ENCODE measurements at regions not wholly inside any gene's neighbourhood (a gene's known extent, or its start where the extent isn't known, plus 50 kb on each side); places are given as distances from the start of the nearest gene placed in this dataset.

- H3K4me3 ChIP-seq (ENCODE audit: low read depth in 2 of 2, low read length in 1 of 2) = no peak overlapping the region
- no peaks in the 10 kb centered on the region for H3K4me1 ChIP-seq (ENCODE audit: control insufficient read depth in 1 of 2, insufficient read depth in 2 of 2, low read depth in 1 of 2, low read length in 1 of 2)
- no peaks in the 10 kb centered on the region for H3K36me3 ChIP-seq (replicated peaks in 1 of 2; ENCODE audit: control insufficient read depth in 1 of 2, insufficient read depth in 2 of 2, low read length in 1 of 2)
- H4K20me1 ChIP-seq (ENCODE audit: insufficient read depth) = no peaks in the 10 kb centered on the region
- WGBS (ENCODE audit: low lambda C conversion rate) = 44% methylated on average over 15 of the region's 31 CpGs
- no peaks in the 10 kb centered on the region for H3K79me2 ChIP-seq (ENCODE audit: insufficient read depth)
- no peak for TF ChIP-seq USF1 (IDR thresholded peaks at IDR 0.05; ENCODE audit: borderline replicate concordance, low read depth)
- TF ChIP-seq ELF1 (IDR thresholded peaks at IDR 0.05) = no peak
- no peak for TF ChIP-seq SIN3A (IDR thresholded peaks at IDR 0.05; ENCODE audit: borderline replicate concordance, low read depth, low read length)
- TF ChIP-seq ZBTB33 (IDR thresholded peaks at IDR 0.05; ENCODE audit: borderline replicate concordance, low read depth) = no peak
- TF ChIP-seq, protein P1, sequence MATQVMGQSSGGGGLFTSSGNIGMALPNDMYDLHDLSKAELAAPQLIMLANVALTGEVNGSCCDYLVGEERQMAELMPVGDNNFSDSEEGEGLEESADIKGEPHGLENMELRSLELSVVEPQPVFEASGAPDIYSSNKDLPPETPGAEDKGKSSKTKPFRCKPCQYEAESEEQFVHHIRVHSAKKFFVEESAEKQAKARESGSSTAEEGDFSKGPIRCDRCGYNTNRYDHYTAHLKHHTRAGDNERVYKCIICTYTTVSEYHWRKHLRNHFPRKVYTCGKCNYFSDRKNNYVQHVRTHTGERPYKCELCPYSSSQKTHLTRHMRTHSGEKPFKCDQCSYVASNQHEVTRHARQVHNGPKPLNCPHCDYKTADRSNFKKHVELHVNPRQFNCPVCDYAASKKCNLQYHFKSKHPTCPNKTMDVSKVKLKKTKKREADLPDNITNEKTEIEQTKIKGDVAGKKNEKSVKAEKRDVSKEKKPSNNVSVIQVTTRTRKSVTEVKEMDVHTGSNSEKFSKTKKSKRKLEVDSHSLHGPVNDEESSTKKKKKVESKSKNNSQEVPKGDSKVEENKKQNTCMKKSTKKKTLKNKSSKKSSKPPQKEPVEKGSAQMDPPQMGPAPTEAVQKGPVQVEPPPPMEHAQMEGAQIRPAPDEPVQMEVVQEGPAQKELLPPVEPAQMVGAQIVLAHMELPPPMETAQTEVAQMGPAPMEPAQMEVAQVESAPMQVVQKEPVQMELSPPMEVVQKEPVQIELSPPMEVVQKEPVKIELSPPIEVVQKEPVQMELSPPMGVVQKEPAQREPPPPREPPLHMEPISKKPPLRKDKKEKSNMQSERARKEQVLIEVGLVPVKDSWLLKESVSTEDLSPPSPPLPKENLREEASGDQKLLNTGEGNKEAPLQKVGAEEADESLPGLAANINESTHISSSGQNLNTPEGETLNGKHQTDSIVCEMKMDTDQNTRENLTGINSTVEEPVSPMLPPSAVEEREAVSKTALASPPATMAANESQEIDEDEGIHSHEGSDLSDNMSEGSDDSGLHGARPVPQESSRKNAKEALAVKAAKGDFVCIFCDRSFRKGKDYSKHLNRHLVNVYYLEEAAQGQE (IDR thresholded peaks at IDR 0.05; ENCODE audit: low read depth, low read length) = no peak
- TF ChIP-seq CHD2 (IDR thresholded peaks at IDR 0.05; ENCODE audit: low read length, partially characterized antibody) = no peak
- TF ChIP-seq FOSL2 (IDR thresholded peaks at IDR 0.05; ENCODE audit: borderline replicate concordance, low read depth) = no peak
- no peak for TF ChIP-seq NFIC (IDR thresholded peaks at IDR 0.05; ENCODE audit: borderline replicate concordance)
- TF ChIP-seq MXI1 (IDR thresholded peaks at IDR 0.05; ENCODE audit: low read depth, low read length) = no peak
- no peak for TF ChIP-seq YY1 (IDR thresholded peaks at IDR 0.05; ENCODE audit: low read depth)
- no peak for TF ChIP-seq SMC3 (IDR thresholded peaks at IDR 0.05; ENCODE audit: low read depth, low read length)
- TF ChIP-seq PBX3 (IDR thresholded peaks at IDR 0.05) = no peak
- no peak for TF ChIP-seq RFX5 (IDR thresholded peaks at IDR 0.05; ENCODE audit: low read length)
- TF ChIP-seq EZH2phosphoT487 (IDR thresholded peaks at IDR 0.05; ENCODE audit: borderline replicate concordance, low read depth) = no peak
- TF ChIP-seq TEAD4 (IDR thresholded peaks at IDR 0.05; ENCODE audit: borderline replicate concordance, insufficient read depth) = no peak
- H2AFZ ChIP-seq (ENCODE audit: low read depth) = no peak overlapping the region
- H3K9me3 ChIP-seq = no peaks in the 10 kb centered on the region
- H3F3A ChIP-seq (replicated peaks; ENCODE audit: insufficient read depth) = no peaks in the 10 kb centered on the region
- H3K9ac ChIP-seq = no peak overlapping the region
- no peak overlapping the region for H3K4me2 ChIP-seq
- H3K27ac ChIP-seq (ENCODE audit: low read depth in 2 of 2, low read length in 1 of 2) = no peak overlapping the region
- DNase-seq = no peak
- H3K9me2 ChIP-seq = no peaks in the 10 kb centered on the region
- ChIA-PET POLR2A (no interaction called here), CTCF (no interaction called here)
- peaks cover 58% of the 10 kb centered on the region for H3K27me3 ChIP-seq (ENCODE audit: insufficient read depth)
These were observed 85.3 kb upstream of the BHLHE23 start for GRCh38 chr20:63091901-63092659.

Measured in SK-N-SH (cell line).